NAMALWA (cell line): ENCODE measurements at regions not wholly inside any gene's neighbourhood (a gene's known extent, or its start where the extent isn't known, plus 50 kb on each side); places are given as distances from the start of the nearest gene placed in this dataset.
A peak's percentile ranks its signal among the peaks of the same experiment; 100 is the strongest.

Source experiments
- DNase-seq: peaks from one replicate; pipeline ENCODE4 v3.0.0-alpha.2; 2015; ENCODE audit warnings: low spot score

- no peak for DNase-seq
Measured at GRCh38 chr4:151935411-151935810, 174.6 kb upstream of the GATB start.

GRCh38 chr4:151934766-151935165 lies 174.0 kb upstream of the GATB start:
- no peak for DNase-seq

GRCh38 chr4:151933122-151933827 lies 172.5 kb upstream of the GATB start:
- no peak for DNase-seq

- DNase-seq: peak; percentile 39
Measured at GRCh38 chr4:151931563-151931962, 170.8 kb upstream of the GATB start.

GRCh38 chr4:151930372-151930771 lies 169.6 kb upstream of the GATB start:
- no peak for DNase-seq

GRCh38 chr4:151928112-151928511 lies 167.3 kb upstream of the GATB start:
- no peak for DNase-seq

GRCh38 chr4:151922811-151923210 lies 162.0 kb upstream of the GATB start:
- DNase-seq: no peak

- no peak for DNase-seq
Measured at GRCh38 chr4:151922306-151922705, 161.5 kb upstream of the GATB start.

- DNase-seq: no peak
Measured at GRCh38 chr4:151921811-151922210, 161.0 kb upstream of the GATB start.

GRCh38 chr4:151921386-151921785 lies 160.6 kb upstream of the GATB start:
- no peak for DNase-seq

- DNase-seq: no peak
Measured at GRCh38 chr4:151917145-151917734, 156.4 kb upstream of the GATB start.

- DNase-seq: no peak
Measured at GRCh38 chr4:151912632-151913031, 151.8 kb upstream of the GATB start.

GRCh38 chr4:151911970-151912369 lies 151.2 kb upstream of the GATB start:
- no peak for DNase-seq

- DNase-seq: no peak
Measured at GRCh38 chr4:151908734-151909497, 148.1 kb upstream of the GATB start.

- DNase-seq: no peak
Measured at GRCh38 chr4:151908201-151908600, 147.4 kb upstream of the GATB start.

GRCh38 chr4:151906438-151906837 lies 145.6 kb upstream of the GATB start:
- DNase-seq: no peak

- DNase-seq: peak; percentile 2
Measured at GRCh38 chr4:151905197-151905596, 144.4 kb upstream of the GATB start.

- DNase-seq: no peak
Measured at GRCh38 chr4:151901631-151902030, 140.8 kb upstream of the GATB start.

GRCh38 chr4:151896880-151897279 lies 136.1 kb upstream of the GATB start:
- no peak for DNase-seq

- DNase-seq: no peak
Measured at GRCh38 chr4:151895671-151896070, 134.9 kb upstream of the GATB start.

GRCh38 chr4:151894246-151894645 lies 133.4 kb upstream of the GATB start:
- no peak for DNase-seq

- no peak for DNase-seq
Measured at GRCh38 chr4:151888367-151888866, 127.6 kb upstream of the GATB start.

GRCh38 chr4:151887816-151888180 lies 127.0 kb upstream of the GATB start:
- DNase-seq: no peak
